Right lobe of liver (tissue), 4 donors: ENCODE measurements at regions not wholly inside any gene's neighbourhood (a gene's known extent, or its start where the extent isn't known, plus 50 kb on each side); places are given as distances from the start of the nearest gene placed in this dataset.

Source experiments
- CTCF ChIP-seq, 4 donors: fragments of 200-600 bp in 3 of 4; fragments of 450-650 bp in 1 of 4; IDR thresholded peaks; one replicate each; pipeline versions ENCODE4 v1.5.1 to v1.8.0; 2016 to 2022; ENCODE audit warnings: antibody characterized with exemption in 4 of 4, mild to moderate bottlenecking in 2 of 4
- POLR2A ChIP-seq: fragments of 450-650 bp; IDR thresholded peaks from one replicate; pipeline ENCODE4 v1.6.1; 2017; ENCODE audit warnings: antibody characterized with exemption, mild to moderate bottlenecking
- donor health status: DM: no; HTN: no; CAD: no.
- donor health status: DM: no; HTN: no; CAD: no.
- donor health status: DM: no; HTN: yes; CAD: no.

DNA sequence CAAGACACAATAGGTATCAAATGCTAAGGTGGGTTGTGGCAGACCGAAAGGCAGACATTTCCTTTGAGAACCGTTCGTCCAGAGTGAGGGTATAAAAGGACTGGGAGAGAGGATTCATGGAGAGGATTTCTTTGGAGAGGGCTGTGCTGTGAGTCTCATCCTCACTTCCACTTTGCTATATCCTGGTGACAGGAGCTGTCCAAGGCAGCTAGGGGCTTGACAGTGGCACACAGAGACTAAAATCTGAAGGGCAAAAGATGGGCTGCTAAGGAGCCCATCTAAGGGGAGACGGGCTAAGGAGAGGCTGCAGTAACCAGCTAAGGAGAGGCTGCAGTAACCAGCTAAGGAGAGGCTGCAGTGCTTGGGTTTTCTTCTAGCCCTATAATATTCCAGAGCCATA lies 214.0 kb upstream of the ADRA1B start:
- no peak for TF ChIP-seq CTCF (IDR thresholded peaks at IDR 0.05)
- TF ChIP-seq POLR2A, result no peak
